Fibroblast of peridontal ligament (primary cell): ENCODE measurements at regions not wholly inside any gene's neighbourhood (a gene's known extent, or its start where the extent isn't known, plus 50 kb on each side); places are given as distances from the start of the nearest gene placed in this dataset.

Experiments used
- DNase-seq: peaks from one replicate; pipeline ENCODE4 v3.0.0-alpha.2; 2010; ENCODE audit errors: extremely low read depth

- no peak for DNase-seq
Measured at GRCh38 chr13:76094645-76095044, 458.5 kb downstream of the LMO7 start.

- DNase-seq, result no peak
Measured at GRCh38 chr13:76091076-76091475, 454.9 kb downstream of the LMO7 start.

GRCh38 chr13:76086729-76087128 is 450.6 kb downstream of the LMO7 start:
- no peak for DNase-seq

GRCh38 chr13:76067850-76068249 is 431.7 kb downstream of the LMO7 start:
- DNase-seq, result no peak

- no peak for DNase-seq
Measured at GRCh38 chr13:76053181-76053580, 417.1 kb downstream of the LMO7 start.

- no peak for DNase-seq
Measured at GRCh38 chr13:76049376-76049746, 413.2 kb downstream of the LMO7 start.

GRCh38 chr13:76048675-76049375 is 412.7 kb downstream of the LMO7 start:
- DNase-seq, result peak; percentile 17

GRCh38 chr13:76048131-76048530 is 412.0 kb downstream of the LMO7 start:
- DNase-seq, result no peak

GRCh38 chr13:76043874-76044273 is 407.7 kb downstream of the LMO7 start:
- DNase-seq, result peak; percentile 37

- no peak for DNase-seq
Measured at GRCh38 chr13:76038920-76039716, 403.0 kb downstream of the LMO7 start.

GRCh38 chr13:76036176-76036575 is 400.0 kb downstream of the LMO7 start:
- DNase-seq, result peak; percentile 46

- peak; percentile 59 for DNase-seq
Measured at GRCh38 chr13:76035711-76036110, 399.6 kb downstream of the LMO7 start.

GRCh38 chr13:76029706-76030105 is 393.6 kb downstream of the LMO7 start:
- DNase-seq, result no peak

- DNase-seq, result no peak
Measured at GRCh38 chr13:76029088-76029487, 393.0 kb downstream of the LMO7 start.

- no peak for DNase-seq
Measured at GRCh38 chr13:76027131-76027530, 391.0 kb downstream of the LMO7 start.

GRCh38 chr13:76025392-76025791 is 389.3 kb downstream of the LMO7 start:
- DNase-seq, result no peak

- no peak for DNase-seq
Measured at GRCh38 chr13:76024151-76024550, 388.0 kb downstream of the LMO7 start.

- DNase-seq, result no peak
Measured at GRCh38 chr13:76023652-76024051, 387.5 kb downstream of the LMO7 start.

- DNase-seq, result no peak
Measured at GRCh38 chr13:76020421-76020955, 384.4 kb downstream of the LMO7 start.

- no peak for DNase-seq
Measured at GRCh38 chr13:76019421-76020044, 383.4 kb downstream of the LMO7 start.

- DNase-seq, result no peak
Measured at GRCh38 chr13:76017861-76018556, 381.9 kb downstream of the LMO7 start.

GRCh38 chr13:76016799-76017400 is 380.8 kb downstream of the LMO7 start:
- peak; percentile 19 for DNase-seq
